Thyroid gland (tissue), 4 donors: ENCODE measurements at regions not wholly inside any gene's neighbourhood (a gene's known extent, or its start where the extent isn't known, plus 50 kb on each side); places are given as distances from the start of the nearest gene placed in this dataset.

ENCODE experiments used
- POLR2A ChIP-seq, 2 donors: fragments of 450-650 bp; IDR thresholded peaks; one replicate each; pipeline ENCODE4 v1.6.1; 2017; ENCODE audit warnings: antibody characterized with exemption in 2 of 2, mild to moderate bottlenecking in 2 of 2, moderate library complexity in 1 of 2
- TF ChIP-seq, protein P1 (sequence below), 6 experiments: fragments of 200-600 bp in 3 of 6; fragments of 450-650 bp in 3 of 6; sonication (generic) in 3 of 6; IDR thresholded peaks; one replicate each; pipeline ENCODE4 v1.5.1; 2016 to 2019; ENCODE audit warnings: antibody characterized with exemption in 6 of 6, mild to moderate bottlenecking in 2 of 6, inconsistent platforms in 1 of 6, moderate library complexity in 1 of 6

DNA sequence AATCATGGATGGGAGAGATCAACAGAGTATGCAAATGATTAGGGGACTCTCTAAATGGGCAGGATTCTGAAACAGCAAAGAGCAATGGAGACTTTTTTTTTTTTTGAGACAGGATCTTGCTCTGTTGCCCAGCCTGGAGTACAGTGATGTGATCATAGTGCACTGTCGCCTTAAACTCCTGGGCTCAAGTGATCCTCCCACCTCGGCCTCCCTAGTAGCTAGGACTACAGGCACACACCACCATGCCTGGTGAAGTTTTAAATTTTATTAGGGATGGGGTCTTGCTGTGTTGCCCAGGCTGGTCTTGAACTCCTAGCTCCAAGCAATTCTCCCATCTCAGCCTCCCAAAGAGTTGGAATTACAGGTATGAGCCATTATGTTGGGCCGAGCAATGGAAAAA is 255.0 kb upstream of the ZFHX3 start:
- TF ChIP-seq POLR2A (IDR thresholded peaks at IDR 0.05), result no peak
- TF ChIP-seq, protein P1, sequence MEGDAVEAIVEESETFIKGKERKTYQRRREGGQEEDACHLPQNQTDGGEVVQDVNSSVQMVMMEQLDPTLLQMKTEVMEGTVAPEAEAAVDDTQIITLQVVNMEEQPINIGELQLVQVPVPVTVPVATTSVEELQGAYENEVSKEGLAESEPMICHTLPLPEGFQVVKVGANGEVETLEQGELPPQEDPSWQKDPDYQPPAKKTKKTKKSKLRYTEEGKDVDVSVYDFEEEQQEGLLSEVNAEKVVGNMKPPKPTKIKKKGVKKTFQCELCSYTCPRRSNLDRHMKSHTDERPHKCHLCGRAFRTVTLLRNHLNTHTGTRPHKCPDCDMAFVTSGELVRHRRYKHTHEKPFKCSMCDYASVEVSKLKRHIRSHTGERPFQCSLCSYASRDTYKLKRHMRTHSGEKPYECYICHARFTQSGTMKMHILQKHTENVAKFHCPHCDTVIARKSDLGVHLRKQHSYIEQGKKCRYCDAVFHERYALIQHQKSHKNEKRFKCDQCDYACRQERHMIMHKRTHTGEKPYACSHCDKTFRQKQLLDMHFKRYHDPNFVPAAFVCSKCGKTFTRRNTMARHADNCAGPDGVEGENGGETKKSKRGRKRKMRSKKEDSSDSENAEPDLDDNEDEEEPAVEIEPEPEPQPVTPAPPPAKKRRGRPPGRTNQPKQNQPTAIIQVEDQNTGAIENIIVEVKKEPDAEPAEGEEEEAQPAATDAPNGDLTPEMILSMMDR (IDR thresholded peaks at IDR 0.05), result no peak
